ENCODE measurements at regions not wholly inside any gene's neighbourhood (a gene's known extent, or its start where the extent isn't known, plus 50 kb on each side); places are given as distances from the start of the nearest gene placed in this dataset.
"Not testable (repeated sequence)": the region's sequence is repeated elsewhere in the genome, so short reads cannot be mapped to it uniquely, and the experiment has no call there.

GRCh38 chr12:25686351-25686750 is 133.3 kb upstream of the LMNTD1 start:
- no peak for DNase-seq

- no peak for DNase-seq
Observed at GRCh38 chr12:25687226-25687625, 134.1 kb upstream of the LMNTD1 start.

GRCh38 chr12:25688851-25689250 is 135.8 kb upstream of the LMNTD1 start:
- DNase-seq, result not testable (repeated sequence)

GRCh38 chr12:25689996-25690501 is 137.0 kb upstream of the LMNTD1 start:
- no peak for DNase-seq

- no peak for DNase-seq
Observed at GRCh38 chr12:25690996-25691864, 138.1 kb upstream of the LMNTD1 start.

GRCh38 chr12:25691865-25692114 is 138.7 kb upstream of the LMNTD1 start:
- DNase-seq, result no peak

- no peak for DNase-seq
Observed at GRCh38 chr12:25692115-25693035, 139.3 kb upstream of the LMNTD1 start.

GRCh38 chr12:25694072-25694471 is 141.0 kb upstream of the LMNTD1 start:
- DNase-seq, result no peak

GRCh38 chr12:25695574-25695973 is 142.5 kb upstream of the LMNTD1 start:
- DNase-seq, result no peak

GRCh38 chr12:25698772-25699171 is 145.7 kb upstream of the LMNTD1 start:
- DNase-seq, result no peak

GRCh38 chr12:25699454-25699853 is 146.4 kb upstream of the LMNTD1 start:
- DNase-seq, result no peak

GRCh38 chr12:25701290-25701689 is 148.2 kb upstream of the LMNTD1 start:
- DNase-seq, result no peak

GRCh38 chr12:25702553-25702952 is 149.5 kb upstream of the LMNTD1 start:
- no peak for DNase-seq

- no peak for DNase-seq
Observed at GRCh38 chr12:25705261-25705660, 152.2 kb upstream of the LMNTD1 start.

GRCh38 chr12:25706646-25707045 is 153.6 kb upstream of the LMNTD1 start:
- not testable (repeated sequence) for DNase-seq

GRCh38 chr12:25707056-25707455 is 154.0 kb upstream of the LMNTD1 start:
- DNase-seq, result no peak

GRCh38 chr12:25708661-25709060 is 155.6 kb upstream of the LMNTD1 start:
- no peak for DNase-seq

GRCh38 chr12:25710128-25710527 is 157.0 kb upstream of the LMNTD1 start:
- DNase-seq, result no peak

GRCh38 chr12:25710938-25711605 is 158.0 kb upstream of the LMNTD1 start:
- not testable (repeated sequence) for DNase-seq

GRCh38 chr12:25712169-25712568 is 159.1 kb upstream of the LMNTD1 start:
- no peak for DNase-seq

- no peak for DNase-seq
Observed at GRCh38 chr12:25713264-25713663, 160.2 kb upstream of the LMNTD1 start.

GRCh38 chr12:25714198-25714984 is 161.3 kb upstream of the LMNTD1 start:
- no peak for DNase-seq
